Sigmoid colon (tissue), 6 donors: ENCODE measurements at regions not wholly inside any gene's neighbourhood (a gene's known extent, or its start where the extent isn't known, plus 50 kb on each side); places are given as distances from the start of the nearest gene placed in this dataset.

Source experiments
- DNase-seq: peaks from one replicate; pipeline ENCODE4 v3.0.0-alpha.2; 2019
- H3K27ac ChIP-seq, 4 donors: fragments of 200-600 bp; sonication (generic); one replicate each; pipeline ENCODE4 v1.5.1; 2016 to 2019; ENCODE audit warnings: mild to moderate bottlenecking in 1 of 4
- H3K27me3 ChIP-seq, 3 donors: fragments of 200-600 bp; sonication (generic); one replicate each; pipeline ENCODE4 v1.5.1; 2019; ENCODE audit warnings: mild to moderate bottlenecking in 1 of 3
- H3K36me3 ChIP-seq, 4 donors: fragments of 200-600 bp; sonication (generic); one replicate each; pipeline ENCODE4 v1.5.1; 2016 to 2019
- H3K4me1 ChIP-seq, 4 donors: fragments of 200-600 bp; sonication (generic); one replicate each; pipeline ENCODE4 v1.5.1; 2017 to 2019
- H3K4me3 ChIP-seq, 4 donors: fragments of 200-600 bp; sonication (generic); one replicate each; pipeline ENCODE4 v1.5.1; 2017 to 2019; ENCODE audit warnings: mild to moderate bottlenecking in 2 of 4, moderate library complexity in 1 of 4
- H3K9me3 ChIP-seq, 4 donors: fragments of 200-600 bp in 3 of 4; sonication (generic) in 3 of 4; one replicate each; pipeline versions ENCODE4 v1.5.1 to v1.6.1; 2013 to 2019
- CTCF ChIP-seq, 4 experiments: fragments of 450-650 bp in 3 of 4; fragments of 200-600 bp in 1 of 4; IDR thresholded peaks; one replicate each; pipeline ENCODE4 v1.5.1; 2016 to 2019; ENCODE audit warnings: antibody characterized with exemption in 4 of 4, mild to moderate bottlenecking in 3 of 4, moderate library complexity in 2 of 4
- EP300 ChIP-seq, 4 donors: sonication (generic); formaldehyde crosslinking; IDR thresholded peaks; one replicate each; pipeline ENCODE4 v1.6.1; 2017; ENCODE audit warnings: antibody characterized with exemption in 4 of 4
- POLR2A ChIP-seq, 2 donors: fragments of 450-650 bp; IDR thresholded peaks; one replicate each; pipeline ENCODE4 v1.6.1; 2016; ENCODE audit warnings: antibody characterized with exemption in 2 of 2, mild to moderate bottlenecking in 2 of 2, moderate library complexity in 2 of 2
- POLR2AphosphoS5 ChIP-seq, 4 donors: sonication (generic); formaldehyde crosslinking; IDR thresholded peaks; one replicate each; pipeline ENCODE4 v1.6.1; 2017; ENCODE audit warnings: antibody characterized with exemption in 4 of 4
- WGBS, 2 donors: extraction: QIAGEN DNeasy Blood & Tissue Kit; methylation state at CpG; one replicate each; pipeline ENCODE4 v1.1.7; 2013; 5-methylcytosine and 5-hydroxymethylcytosine counted together
- intact Hi-C: fragments of 100-400 bp; cut with DNase I; formaldehyde crosslinking; loops from one replicate; pipeline ENCODE4 v1.15.1; 2023
- donor health status: healthy with polysubstance abuse.
- donor health status: healthy.

- Histone ChIP-seq H3K4me1 (no peaks in the 10 kb centered on the region), H3K36me3 (no peaks in the 10 kb centered on the region), H3K27ac (no peak overlapping the region), H3K9me3 (no peaks in the 10 kb centered on the region), H3K27me3 (no peaks in the 10 kb centered on the region), H3K4me3 (no peak overlapping the region)
- intact Hi-C loops, result no loop called here
- no peak for DNase-seq
- WGBS, 2 donors, result 85 to 93% methylated on average over 5 of the region's 5 CpGs
- TF ChIP-seq POLR2AphosphoS5 (IDR thresholded peaks at IDR 0.05), result no peak
- TF ChIP-seq POLR2A (IDR thresholded peaks at IDR 0.05), result no peak
- TF ChIP-seq EP300 (IDR thresholded peaks at IDR 0.05), result no peak
- no peak for TF ChIP-seq CTCF (IDR thresholded peaks at IDR 0.05)
Measured at GRCh38 chr10:88120599-88121333, 257.3 kb downstream of the PTEN start.

GRCh38 chr10:88121361-88121760 is 257.9 kb downstream of the PTEN start:
- no peak for TF ChIP-seq EP300 (IDR thresholded peaks at IDR 0.05)
- no peak for TF ChIP-seq POLR2A (IDR thresholded peaks at IDR 0.05)
- TF ChIP-seq CTCF (IDR thresholded peaks at IDR 0.05), result no peak
- no peak for TF ChIP-seq POLR2AphosphoS5 (IDR thresholded peaks at IDR 0.05)
- intact Hi-C loops, result no loop called here
- no peaks in the 10 kb centered on the region for H3K27me3 ChIP-seq
- no peaks in the 10 kb centered on the region for H3K36me3 ChIP-seq
- DNase-seq, result no peak
- H3K4me3 ChIP-seq, result no peak overlapping the region
- WGBS, 2 donors, result 91 to 92% methylated on average over 6 of the region's 6 CpGs
- no peaks in the 10 kb centered on the region for H3K9me3 ChIP-seq
- H3K27ac ChIP-seq, result no peak overlapping the region
- no peaks in the 10 kb centered on the region for H3K4me1 ChIP-seq

GRCh38 chr10:88122145-88122544 is 258.7 kb downstream of the PTEN start:
- H3K4me3 ChIP-seq, result no peak overlapping the region
- 90 to 93% methylated on average over 7 of the region's 7 CpGs for WGBS, 2 donors
- H3K4me1 ChIP-seq, result no peaks in the 10 kb centered on the region
- TF ChIP-seq POLR2A (IDR thresholded peaks at IDR 0.05), result no peak
- H3K36me3 ChIP-seq, result no peaks in the 10 kb centered on the region
- H3K27ac ChIP-seq, result no peak overlapping the region
- intact Hi-C loops, result no loop called here
- H3K27me3 ChIP-seq, result no peaks in the 10 kb centered on the region
- DNase-seq, result no peak
- no peaks in the 10 kb centered on the region for H3K9me3 ChIP-seq

GRCh38 chr10:88122576-88122975 is 259.2 kb downstream of the PTEN start:
- Histone ChIP-seq H3K4me1 (no peaks in the 10 kb centered on the region), H3K9me3 (no peaks in the 10 kb centered on the region), H3K27ac (no peak overlapping the region), H3K36me3 (no peaks in the 10 kb centered on the region), H3K27me3 (no peaks in the 10 kb centered on the region), H3K4me3 (no peak overlapping the region)
- no peak for TF ChIP-seq POLR2AphosphoS5 (IDR thresholded peaks at IDR 0.05)
- no peak for TF ChIP-seq CTCF (IDR thresholded peaks at IDR 0.05)
- no peak for TF ChIP-seq POLR2A (IDR thresholded peaks at IDR 0.05)
- no peak for TF ChIP-seq EP300 (IDR thresholded peaks at IDR 0.05)
- no peak for DNase-seq
- WGBS, 2 donors, result 87 to 88% methylated on average over 4 of the region's 4 CpGs
- intact Hi-C loops, result no loop called here

- Histone ChIP-seq H3K27ac (no peak overlapping the region), H3K27me3 (no peaks in the 10 kb centered on the region), H3K4me3 (no peak overlapping the region), H3K4me1 (no peaks in the 10 kb centered on the region), H3K9me3 (no peaks in the 10 kb centered on the region), H3K36me3 (no peaks in the 10 kb centered on the region)
- DNase-seq, result no peak
- 96 to 98% methylated on average over 1 of the region's 1 CpG for WGBS, 2 donors
- TF ChIP-seq CTCF (IDR thresholded peaks at IDR 0.05) (no peak), EP300 (IDR thresholded peaks at IDR 0.05) (no peak), POLR2AphosphoS5 (IDR thresholded peaks at IDR 0.05) (no peak), POLR2A (IDR thresholded peaks at IDR 0.05) (no peak)
- intact Hi-C loops, result no loop called here
Measured at GRCh38 chr10:88125766-88126165, 262.3 kb downstream of the PTEN start.
